ENCODE measurements at regions not wholly inside any gene's neighbourhood (a gene's known extent, or its start where the extent isn't known, plus 50 kb on each side); places are given as distances from the start of the nearest gene placed in this dataset.

GRCh38 chr19:30711826-30712225 is 339.6 kb downstream of the ZNF536 start:
- TF ChIP-seq, protein P1, sequence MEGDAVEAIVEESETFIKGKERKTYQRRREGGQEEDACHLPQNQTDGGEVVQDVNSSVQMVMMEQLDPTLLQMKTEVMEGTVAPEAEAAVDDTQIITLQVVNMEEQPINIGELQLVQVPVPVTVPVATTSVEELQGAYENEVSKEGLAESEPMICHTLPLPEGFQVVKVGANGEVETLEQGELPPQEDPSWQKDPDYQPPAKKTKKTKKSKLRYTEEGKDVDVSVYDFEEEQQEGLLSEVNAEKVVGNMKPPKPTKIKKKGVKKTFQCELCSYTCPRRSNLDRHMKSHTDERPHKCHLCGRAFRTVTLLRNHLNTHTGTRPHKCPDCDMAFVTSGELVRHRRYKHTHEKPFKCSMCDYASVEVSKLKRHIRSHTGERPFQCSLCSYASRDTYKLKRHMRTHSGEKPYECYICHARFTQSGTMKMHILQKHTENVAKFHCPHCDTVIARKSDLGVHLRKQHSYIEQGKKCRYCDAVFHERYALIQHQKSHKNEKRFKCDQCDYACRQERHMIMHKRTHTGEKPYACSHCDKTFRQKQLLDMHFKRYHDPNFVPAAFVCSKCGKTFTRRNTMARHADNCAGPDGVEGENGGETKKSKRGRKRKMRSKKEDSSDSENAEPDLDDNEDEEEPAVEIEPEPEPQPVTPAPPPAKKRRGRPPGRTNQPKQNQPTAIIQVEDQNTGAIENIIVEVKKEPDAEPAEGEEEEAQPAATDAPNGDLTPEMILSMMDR (conservative IDR thresholded peaks at IDR 0.05; ENCODE audit: low read depth, low read length) = no peak
- no peak for DNase-seq (ENCODE audit: low read depth)
- no peak overlapping the region for H3K4me3 ChIP-seq (ENCODE audit: low read length)

GRCh38 chr19:30711296-30711695 is 339.1 kb downstream of the ZNF536 start:
- TF ChIP-seq, protein P1 (conservative IDR thresholded peaks at IDR 0.05; ENCODE audit: low read depth, low read length) = no peak

DNA sequence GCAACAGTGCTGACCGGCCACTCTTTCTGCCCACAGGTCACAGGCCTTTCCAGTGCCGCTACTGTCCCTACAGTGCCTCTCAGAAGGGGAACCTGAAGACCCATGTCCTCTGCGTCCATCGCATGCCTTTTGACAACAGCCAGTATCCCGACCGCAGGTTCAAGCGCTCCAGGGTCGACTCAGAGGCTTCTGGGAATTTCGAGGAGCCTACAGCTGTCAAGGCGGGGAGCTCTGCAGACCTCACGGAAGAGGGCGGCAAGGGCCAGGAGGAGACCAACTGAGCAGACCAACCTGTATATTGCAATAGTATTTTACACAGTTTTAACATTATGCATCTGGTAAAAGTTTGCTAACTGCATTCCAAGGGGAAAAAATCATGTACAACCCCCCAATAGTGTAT is 338.5 kb downstream of the ZNF536 start:
- H3K4me3 ChIP-seq (ENCODE audit: low read length) = no peak overlapping the region
- TF ChIP-seq, protein P1 (conservative IDR thresholded peaks at IDR 0.05; ENCODE audit: low read depth, low read length) = no peak

More at GRCh38 chr19:30711296-30711695, 339.1 kb downstream of the ZNF536 start:
- no peak overlapping the region for H3K4me3 ChIP-seq (ENCODE audit: low read length)
- DNase-seq (ENCODE audit: low read depth) = no peak

GRCh38 chr19:30708416-30709178 is 336.4 kb downstream of the ZNF536 start:
- TF ChIP-seq, protein P1 (conservative IDR thresholded peaks at IDR 0.05; ENCODE audit: low read depth, low read length) = no peak
- DNase-seq (ENCODE audit: low read depth) = no peak
- H3K4me3 ChIP-seq (ENCODE audit: low read length) = no peak overlapping the region

More for the DNA sequence above, 338.5 kb downstream of the ZNF536 start:
- DNase-seq (ENCODE audit: low read depth) = no peak

DNA sequence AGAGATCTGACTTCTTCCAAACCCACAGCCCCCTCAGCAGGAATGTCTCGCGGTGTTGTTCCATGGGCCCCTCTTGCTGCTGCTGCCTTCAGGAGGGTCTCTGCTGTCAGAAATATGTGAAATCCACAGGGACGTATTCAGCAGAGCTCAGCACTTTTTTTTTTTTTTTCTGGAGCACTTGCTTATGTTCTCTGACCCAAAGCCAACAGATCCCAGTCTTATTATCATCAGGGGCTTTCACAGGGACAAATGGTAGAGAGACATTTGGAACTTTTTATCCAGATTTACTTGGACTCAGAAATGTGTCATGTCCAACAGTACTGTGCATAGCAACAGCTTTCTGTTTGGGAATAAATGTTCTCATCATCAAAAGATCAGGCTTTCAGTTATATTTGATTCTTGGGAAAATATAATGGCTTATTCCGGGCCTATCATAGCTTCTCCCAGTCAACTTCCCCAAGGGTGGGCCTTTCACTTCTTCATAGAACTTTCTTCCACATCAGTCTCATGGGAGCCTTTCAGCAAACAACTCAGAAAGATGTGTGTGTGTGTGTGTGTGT is 332.7 kb downstream of the ZNF536 start:
- TF ChIP-seq, protein P1 (conservative IDR thresholded peaks at IDR 0.05; ENCODE audit: low read depth, low read length) = no peak
- DNase-seq (ENCODE audit: low read depth) = no peak
- H3K4me3 ChIP-seq (ENCODE audit: low read length) = no peak overlapping the region

- no peak for DNase-seq (ENCODE audit: low read depth)
- TF ChIP-seq, protein P1 (conservative IDR thresholded peaks at IDR 0.05; ENCODE audit: low read depth, low read length) = no peak
- no peak overlapping the region for H3K4me3 ChIP-seq (ENCODE audit: low read length)
These were observed 331.5 kb downstream of the ZNF536 start for GRCh38 chr19:30703645-30704044.

DNA sequence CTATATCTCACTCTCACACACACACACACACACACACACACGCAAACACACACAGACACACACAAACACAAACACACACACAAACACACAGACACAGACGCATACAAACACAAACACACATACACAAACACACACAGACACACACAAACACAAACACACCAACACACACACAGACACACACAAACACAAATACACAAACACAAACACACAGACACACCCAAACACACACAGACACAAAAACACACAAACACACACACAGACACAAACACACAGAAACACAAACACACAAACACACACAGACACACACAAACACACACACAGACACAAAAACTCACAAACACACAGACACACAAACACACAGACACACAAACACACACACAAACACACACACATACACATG is 329.0 kb downstream of the ZNF536 start:
- no peak overlapping the region for H3K4me3 ChIP-seq (ENCODE audit: low read length)
- DNase-seq (ENCODE audit: low read depth) = no peak
- TF ChIP-seq, protein P1 (conservative IDR thresholded peaks at IDR 0.05; ENCODE audit: low read depth, low read length) = no peak
